Tibial artery (tissue), 4 donors: ENCODE measurements at regions not wholly inside any gene's neighbourhood (a gene's known extent, or its start where the extent isn't known, plus 50 kb on each side); places are given as distances from the start of the nearest gene placed in this dataset.
"Not testable (repeated sequence)": the region's sequence is repeated elsewhere in the genome, so short reads cannot be mapped to it uniquely, and the experiment has no call there.

Experiments used
- DNase-seq, 2 donors: peaks; one replicate each; pipeline ENCODE4 v3.0.0-alpha.2; 2019
- H3K27ac ChIP-seq, 2 donors: fragments of 200-600 bp; sonication (generic) in 1 of 2; 1 replicate in 1 of 2; 2 replicates in 1 of 2; pipeline ENCODE4 v1.5.1; 2018 to 2019; ENCODE audit warnings: mild to moderate bottlenecking in 1 of 2
- H3K27me3 ChIP-seq, 2 donors: fragments of 200-600 bp; sonication (generic) in 1 of 2; one replicate each; pipeline versions ENCODE4 v1.5.1 to v1.6.0; 2016 to 2019
- H3K36me3 ChIP-seq, 3 donors: fragments of 200-600 bp; sonication (generic) in 2 of 3; one replicate each; pipeline ENCODE4 v1.5.1; 2016 to 2019; ENCODE audit warnings: mild to moderate bottlenecking in 2 of 3
- H3K4me1 ChIP-seq, 4 donors: fragments of 200-600 bp; sonication (generic) in 2 of 4; 1 replicate in 3 of 4; 2 replicates in 1 of 4; pipeline ENCODE4 v1.5.1; 2016 to 2019
- H3K4me3 ChIP-seq, 2 donors: fragments of 200-600 bp; sonication (generic) in 1 of 2; 1 replicate in 1 of 2; 2 replicates in 1 of 2; pipeline ENCODE4 v1.5.1; 2018 to 2019; ENCODE audit warnings: mild to moderate bottlenecking in 2 of 2
- H3K9me3 ChIP-seq, 3 donors: fragments of 200-600 bp; sonication (generic) in 1 of 3; one replicate each; pipeline ENCODE4 v1.5.1; 2016 to 2019
- CTCF ChIP-seq, 2 experiments: fragments of 200-600 bp in 1 of 2; fragments of 450-650 bp in 1 of 2; IDR thresholded peaks; one replicate each; pipeline ENCODE4 v1.5.1; 2017 to 2019; ENCODE audit warnings: antibody characterized with exemption in 2 of 2, mild to moderate bottlenecking in 1 of 2, moderate library complexity in 1 of 2
- intact Hi-C: fragments of 100-400 bp; cut with DNase I; formaldehyde crosslinking; loops from one replicate; pipeline ENCODE4 v1.15.0; 2023; ENCODE audit warnings: low total_unique reads

- no peak for TF ChIP-seq CTCF (IDR thresholded peaks at IDR 0.05)
- no peaks in the 10 kb centered on the region for H3K4me1 ChIP-seq
- peak; percentile 66 to 70 for DNase-seq
- no peaks in the 10 kb centered on the region for H3K9me3 ChIP-seq
- intact Hi-C loops, result no loop called here
- no peaks in the 10 kb centered on the region for H3K36me3 ChIP-seq
- no peaks in the 10 kb centered on the region for H3K27me3 ChIP-seq
- no peak overlapping the region for H3K4me3 ChIP-seq
- no peak overlapping the region for H3K27ac ChIP-seq
Observed at GRCh38 chr18:49725809-49726674, 87.3 kb downstream of the ACAA2 start.

GRCh38 chr18:49723648-49724180 lies 89.6 kb downstream of the ACAA2 start:
- Histone ChIP-seq H3K36me3 (no peaks in the 10 kb centered on the region), H3K4me1 (no peaks in the 10 kb centered on the region), H3K27ac (no peak overlapping the region), H3K27me3 (no peaks in the 10 kb centered on the region), H3K9me3 (no peaks in the 10 kb centered on the region), H3K4me3 (no peak overlapping the region)
- no peak for DNase-seq
- TF ChIP-seq CTCF (IDR thresholded peaks at IDR 0.05), result no peak
- intact Hi-C loops, result no loop called here

GRCh38 chr18:49722477-49722876 lies 90.9 kb downstream of the ACAA2 start:
- intact Hi-C loops, result no loop called here
- no peak for DNase-seq
- no peaks in the 10 kb centered on the region for H3K4me1 ChIP-seq

GRCh38 chr18:49721981-49722380 lies 91.4 kb downstream of the ACAA2 start:
- DNase-seq, result no peak
- no peaks in the 10 kb centered on the region for H3K27me3 ChIP-seq
- no peaks in the 10 kb centered on the region for H3K4me1 ChIP-seq
- H3K36me3 ChIP-seq, result no peaks in the 10 kb centered on the region
- no peak overlapping the region for H3K27ac ChIP-seq
- no peaks in the 10 kb centered on the region for H3K9me3 ChIP-seq
- H3K4me3 ChIP-seq, result no peak overlapping the region
- intact Hi-C loops, result no loop called here
- TF ChIP-seq CTCF (IDR thresholded peaks at IDR 0.05), result no peak

More at GRCh38 chr18:49722477-49722876, 90.9 kb downstream of the ACAA2 start:
- Histone ChIP-seq H3K27me3 (no peaks in the 10 kb centered on the region), H3K9me3 (no peaks in the 10 kb centered on the region), H3K36me3 (no peaks in the 10 kb centered on the region), H3K4me3 (no peak overlapping the region), H3K27ac (no peak overlapping the region)
- TF ChIP-seq CTCF (IDR thresholded peaks at IDR 0.05), result no peak

GRCh38 chr18:49720944-49721343 lies 92.4 kb downstream of the ACAA2 start:
- H3K27ac ChIP-seq, DNase-seq, H3K36me3 ChIP-seq, H3K4me1 ChIP-seq, H3K4me3 ChIP-seq, H3K27me3 ChIP-seq, intact Hi-C loops, H3K9me3 ChIP-seq: not testable (repeated sequence)

- TF ChIP-seq CTCF (IDR thresholded peaks at IDR 0.05), result no peak
- H3K27ac ChIP-seq, result no peak overlapping the region
- no peaks in the 10 kb centered on the region for H3K36me3 ChIP-seq
- no peak overlapping the region for H3K4me3 ChIP-seq
- no peaks in the 10 kb centered on the region for H3K4me1 ChIP-seq
- H3K9me3 ChIP-seq, result no peaks in the 10 kb centered on the region
- H3K27me3 ChIP-seq, result no peaks in the 10 kb centered on the region
- DNase-seq, result no peak
- intact Hi-C loops, result no loop called here
Observed at GRCh38 chr18:49717617-49718016, 95.7 kb downstream of the ACAA2 start.
